HG03354 (cell line): ENCODE measurements at regions not wholly inside any gene's neighbourhood (a gene's known extent, or its start where the extent isn't known, plus 50 kb on each side); places are given as distances from the start of the nearest gene placed in this dataset.
"Not testable (repeated sequence)": the region's sequence is repeated elsewhere in the genome, so short reads cannot be mapped to it uniquely, and the experiment has no call there.

Experiments
- ATAC-seq: cut with Tn5 transposase; IDR thresholded peaks from one replicate; pipeline ENCODE4 v1.9.1; 2021; ENCODE audit warnings: mild to moderate bottlenecking; ENCODE audit not compliant: unreplicated experiment, poor library complexity, severe bottlenecking

- no peak for ATAC-seq
Observed at GRCh38 chr19:31058676-31059340, 290.4 kb downstream of the TSHZ3 start.

- no peak for ATAC-seq
Observed at GRCh38 chr19:31057476-31057875, 291.8 kb downstream of the TSHZ3 start.

- no peak for ATAC-seq
Observed at GRCh38 chr19:31055454-31055853, 293.8 kb downstream of the TSHZ3 start.

GRCh38 chr19:31054430-31054829 is 294.8 kb downstream of the TSHZ3 start:
- ATAC-seq = no peak

- no peak for ATAC-seq
Observed at GRCh38 chr19:31049431-31049830, 299.8 kb downstream of the TSHZ3 start.

- ATAC-seq = no peak
Observed at GRCh38 chr19:31046024-31046423, 303.2 kb downstream of the TSHZ3 start.

GRCh38 chr19:31041461-31041860 is 307.8 kb downstream of the TSHZ3 start:
- no peak for ATAC-seq

- no peak for ATAC-seq
Observed at GRCh38 chr19:31039151-31039550, 310.1 kb downstream of the TSHZ3 start.

- ATAC-seq = no peak
Observed at GRCh38 chr19:31037286-31037980, 311.8 kb downstream of the TSHZ3 start.

GRCh38 chr19:31031455-31031854 is 317.8 kb downstream of the TSHZ3 start:
- not testable (repeated sequence) for ATAC-seq

- no peak for ATAC-seq
Observed at GRCh38 chr19:31023038-31023437, 326.2 kb downstream of the TSHZ3 start.

- ATAC-seq = no peak
Observed at GRCh38 chr19:31018936-31019335, 330.3 kb downstream of the TSHZ3 start.

- ATAC-seq = no peak
Observed at GRCh38 chr19:31015778-31016177, 333.5 kb downstream of the TSHZ3 start.

GRCh38 chr19:31014668-31015067 is 334.6 kb downstream of the TSHZ3 start:
- no peak for ATAC-seq

GRCh38 chr19:31013384-31014020 is 335.7 kb downstream of the TSHZ3 start:
- ATAC-seq = no peak

GRCh38 chr19:31002518-31003244 is 346.6 kb downstream of the TSHZ3 start:
- ATAC-seq = no peak

GRCh38 chr19:31001991-31002390 is 347.2 kb downstream of the TSHZ3 start:
- no peak for ATAC-seq

GRCh38 chr19:31000913-31001312 is 348.3 kb downstream of the TSHZ3 start:
- ATAC-seq = no peak

- no peak for ATAC-seq
Observed at GRCh38 chr19:30999726-31000125, 349.5 kb downstream of the TSHZ3 start.

GRCh38 chr19:30997222-30997621 is 352.0 kb downstream of the TSHZ3 start:
- ATAC-seq = no peak
